ENCODE measurements at regions not wholly inside any gene's neighbourhood (a gene's known extent, or its start where the extent isn't known, plus 50 kb on each side); places are given as distances from the start of the nearest gene placed in this dataset.

GRCh38 chr10:52567247-52567580 lies 205.4 kb downstream of the MBL2 start:
- intact Hi-C loops (cut with DNase I) = no loop called here
- Histone ChIP-seq H3K4me1 (peaks cover 0 to 5% (median 0%) of the 10 kb centered on the region in 4 donors), H3K9me3 (no peaks in the 10 kb centered on the region), H3K27ac (no peak overlapping the region), H3K27me3 (no peaks in the 10 kb centered on the region), H3K36me3 (no peaks in the 10 kb centered on the region), H3K4me3 (no peak overlapping the region)
- no peak for TF ChIP-seq CTCF (IDR thresholded peaks at IDR 0.05)
- TF ChIP-seq POLR2A (IDR thresholded peaks at IDR 0.05) = no peak
- no peak for ATAC-seq
- WGBS (ENCODE audit: insufficient coverage, low coverage, low lambda C conversion rate, missing lambda C conversion rate) = 63% methylated on average over 3 of the region's 3 CpGs
- no peak for DNase-seq

- 79% methylated on average over 2 of the region's 2 CpGs for whole genome bisulfite sequencing (ENCODE audit: insufficient coverage, low coverage, low lambda C conversion rate, missing lambda C conversion rate)
- peaks cover 0 to 5% (median 0%) of the 10 kb centered on the region in 4 donors for H3K4me1 ChIP-seq
- no peak for ATAC-seq
- no peaks in the 10 kb centered on the region for H3K27me3 ChIP-seq
- no peaks in the 10 kb centered on the region for H3K36me3 ChIP-seq
- no peak overlapping the region for H3K4me3 ChIP-seq
- H3K9me3 ChIP-seq = no peaks in the 10 kb centered on the region
- DNase-seq = no peak
- no peak overlapping the region for H3K27ac ChIP-seq
- intact Hi-C loops (cut with DNase I) = no loop called here
- TF ChIP-seq CTCF (IDR thresholded peaks at IDR 0.05) (no peak), POLR2A (IDR thresholded peaks at IDR 0.05) (no peak)
These were observed 204.3 kb downstream of the MBL2 start for GRCh38 chr10:52568309-52568708.

GRCh38 chr10:52570490-52570889 lies 202.1 kb downstream of the MBL2 start:
- no peaks in the 10 kb centered on the region for H3K36me3 ChIP-seq

GRCh38 chr10:52571018-52571417 lies 201.6 kb downstream of the MBL2 start:
- WGBS (ENCODE audit: insufficient coverage, low coverage, low lambda C conversion rate, missing lambda C conversion rate) = 20% methylated on average over 2 of the region's 2 CpGs
- H3K4me3 ChIP-seq = no peak overlapping the region
- no peaks in the 10 kb centered on the region for H3K36me3 ChIP-seq
- TF ChIP-seq CTCF (IDR thresholded peaks at IDR 0.05) (no peak), POLR2A (IDR thresholded peaks at IDR 0.05) (no peak)
- intact Hi-C loops (cut with DNase I) = no loop called here
- H3K9me3 ChIP-seq = no peaks in the 10 kb centered on the region
- H3K27me3 ChIP-seq = no peaks in the 10 kb centered on the region
- no peak overlapping the region for H3K27ac ChIP-seq
- H3K4me1 ChIP-seq = peaks cover 0 to 5% (median 0%) of the 10 kb centered on the region in 4 donors
- ATAC-seq (no peak), DNase-seq (no peak)

More at GRCh38 chr10:52570490-52570889, 202.1 kb downstream of the MBL2 start:
- Histone ChIP-seq H3K4me3 (no peak overlapping the region), H3K4me1 (peaks cover 0 to 5% (median 0%) of the 10 kb centered on the region in 4 donors), H3K27me3 (no peaks in the 10 kb centered on the region), H3K9me3 (no peaks in the 10 kb centered on the region), H3K27ac (no peak overlapping the region)
- ATAC-seq (no peak), DNase-seq (no peak)
- TF ChIP-seq POLR2A (IDR thresholded peaks at IDR 0.05) (no peak), CTCF (IDR thresholded peaks at IDR 0.05) (no peak)
- WGBS (ENCODE audit: insufficient coverage, low coverage, low lambda C conversion rate, missing lambda C conversion rate) = 18% methylated on average over 1 of the region's 1 CpG
- intact Hi-C loops (cut with DNase I) = no loop called here
